ENCODE measurements at regions not wholly inside any gene's neighbourhood (a gene's known extent, or its start where the extent isn't known, plus 50 kb on each side); places are given as distances from the start of the nearest gene placed in this dataset.
"Not testable (repeated sequence)": the region's sequence is repeated elsewhere in the genome, so short reads cannot be mapped to it uniquely, and the experiment has no call there.

- in situ Hi-C loops (cut with HindIII; ENCODE audit: low pct_unique_long_range_greater_than_20kb, low sequenced_read_pairs), result no loop called here
- no peak for DNase-seq (ENCODE audit: low read depth)
Measured at GRCh38 chr4:92246384-92246783, 57.4 kb upstream of the GRID2 start.

- in situ Hi-C loops (cut with HindIII; ENCODE audit: low pct_unique_long_range_greater_than_20kb, low sequenced_read_pairs), result no loop called here
- no peak for DNase-seq (ENCODE audit: low read depth)
Measured at GRCh38 chr4:92249541-92249940, 54.2 kb upstream of the GRID2 start.

- in situ Hi-C loops (cut with HindIII; ENCODE audit: low pct_unique_long_range_greater_than_20kb, low sequenced_read_pairs), result no loop called here
- DNase-seq (ENCODE audit: low read depth), result no peak
Measured at GRCh38 chr4:92251711-92252110, 52.1 kb upstream of the GRID2 start.

- in situ Hi-C loops (cut with HindIII; ENCODE audit: low pct_unique_long_range_greater_than_20kb, low sequenced_read_pairs); DNase-seq (ENCODE audit: low read depth): not testable (repeated sequence)
Measured at GRCh38 chr4:92252358-92252757, 51.4 kb upstream of the GRID2 start.

- DNase-seq (ENCODE audit: low read depth), result no peak
- in situ Hi-C loops (cut with HindIII; ENCODE audit: low pct_unique_long_range_greater_than_20kb, low sequenced_read_pairs), result no loop called here
Measured at GRCh38 chr4:92252846-92253245, 50.9 kb upstream of the GRID2 start.

GRCh38 chr4:92253550-92253949 lies 50.2 kb upstream of the GRID2 start:
- in situ Hi-C loops (cut with HindIII; ENCODE audit: low pct_unique_long_range_greater_than_20kb, low sequenced_read_pairs), result no loop called here
- no peak for DNase-seq (ENCODE audit: low read depth)
